Fibroblast of villous mesenchyme (primary cell): ENCODE measurements at regions not wholly inside any gene's neighbourhood (a gene's known extent, or its start where the extent isn't known, plus 50 kb on each side); places are given as distances from the start of the nearest gene placed in this dataset.

Experiments used
- DNase-seq: peaks from one replicate; pipeline ENCODE4 v3.0.0-alpha.2; 2010; ENCODE audit warnings: low read depth
- H3K4me3 ChIP-seq: 2 replicates; pipeline ENCODE4 v1.5.1; 2011; ENCODE audit warnings: low read depth, mild to moderate bottlenecking, low read length
- CTCF ChIP-seq: IDR thresholded peaks from 2 replicates; pipeline ENCODE4 v1.5.1; 2012; ENCODE audit warnings: low read depth, mild to moderate bottlenecking, low read length; ENCODE audit not compliant: insufficient read depth

GRCh38 chr9:109908459-109909390, 128.7 kb downstream of the PALM2AKAP2 start:
- no peak for TF ChIP-seq CTCF
- H3K4me3 ChIP-seq = no peak overlapping the region
- DNase-seq = peak; percentile 95

DNA sequence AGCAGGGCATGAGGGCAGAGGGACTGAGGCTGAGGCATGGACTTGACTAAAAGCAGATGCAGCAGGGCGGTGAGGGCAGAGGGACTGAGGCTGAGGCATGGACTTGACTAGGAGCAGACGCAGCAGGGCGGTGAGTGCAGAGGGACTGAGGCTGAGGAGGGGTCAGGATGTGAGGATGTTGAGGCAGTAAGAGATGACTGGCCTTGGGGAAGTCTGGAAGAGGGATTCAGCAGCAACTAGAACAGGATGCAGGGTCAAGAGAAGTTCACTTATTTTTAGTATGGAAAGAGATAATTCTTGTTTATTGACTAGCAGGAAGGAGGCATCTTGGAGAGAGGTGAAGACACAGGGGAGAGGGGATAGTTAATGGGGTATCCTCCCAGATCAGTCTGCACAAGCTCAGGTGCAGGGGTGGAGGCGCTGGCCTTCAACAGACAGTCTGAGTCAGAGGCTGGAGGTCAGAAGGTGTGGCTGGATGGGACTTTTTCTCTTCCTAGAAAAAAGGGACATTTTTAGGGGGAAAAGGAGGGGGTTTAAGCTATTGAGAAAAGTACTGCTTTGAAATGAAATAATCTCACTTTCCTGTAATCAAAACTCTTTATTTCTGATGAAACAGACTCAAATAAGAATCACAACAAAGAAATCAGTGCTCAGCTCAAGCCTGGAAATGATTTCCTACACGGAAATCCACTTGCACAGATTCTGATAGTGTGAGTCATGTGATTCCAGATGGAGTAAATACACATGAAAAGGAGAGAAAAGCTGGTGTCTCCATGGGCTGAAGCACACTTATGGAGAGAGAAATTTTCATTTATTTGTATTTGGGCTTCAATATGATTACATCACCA, 130.9 kb downstream of the PALM2AKAP2 start:
- no peak overlapping the region for H3K4me3 ChIP-seq
- peak; percentile 80 for DNase-seq
- TF ChIP-seq CTCF = no peak

DNA sequence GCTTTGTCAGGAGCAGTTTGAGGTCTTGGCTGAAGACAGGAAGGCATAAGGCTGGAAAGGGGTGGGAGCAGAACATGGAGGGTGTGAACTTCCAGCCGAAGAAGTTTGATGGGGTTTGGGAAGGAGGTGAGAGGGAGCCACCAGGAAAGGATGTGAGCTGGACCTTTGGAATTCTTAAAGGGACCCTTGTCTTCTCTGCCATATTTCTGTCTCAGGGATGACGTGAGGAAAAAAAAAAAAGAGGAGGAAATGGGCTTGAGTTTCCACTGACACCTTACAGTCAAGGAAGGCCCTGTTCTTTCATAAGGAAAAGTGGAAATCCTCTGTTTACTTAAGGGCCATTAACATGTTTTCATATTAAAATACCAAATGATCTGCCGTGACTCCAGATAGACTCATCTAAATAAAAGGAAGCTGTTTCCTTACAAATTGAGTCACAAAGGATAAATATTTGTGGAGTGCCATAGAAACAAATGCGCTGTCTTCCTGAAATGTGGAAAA, 132.1 kb downstream of the PALM2AKAP2 start:
- TF ChIP-seq CTCF = no peak
- DNase-seq = peak; percentile 66
- no peak overlapping the region for H3K4me3 ChIP-seq

DNA sequence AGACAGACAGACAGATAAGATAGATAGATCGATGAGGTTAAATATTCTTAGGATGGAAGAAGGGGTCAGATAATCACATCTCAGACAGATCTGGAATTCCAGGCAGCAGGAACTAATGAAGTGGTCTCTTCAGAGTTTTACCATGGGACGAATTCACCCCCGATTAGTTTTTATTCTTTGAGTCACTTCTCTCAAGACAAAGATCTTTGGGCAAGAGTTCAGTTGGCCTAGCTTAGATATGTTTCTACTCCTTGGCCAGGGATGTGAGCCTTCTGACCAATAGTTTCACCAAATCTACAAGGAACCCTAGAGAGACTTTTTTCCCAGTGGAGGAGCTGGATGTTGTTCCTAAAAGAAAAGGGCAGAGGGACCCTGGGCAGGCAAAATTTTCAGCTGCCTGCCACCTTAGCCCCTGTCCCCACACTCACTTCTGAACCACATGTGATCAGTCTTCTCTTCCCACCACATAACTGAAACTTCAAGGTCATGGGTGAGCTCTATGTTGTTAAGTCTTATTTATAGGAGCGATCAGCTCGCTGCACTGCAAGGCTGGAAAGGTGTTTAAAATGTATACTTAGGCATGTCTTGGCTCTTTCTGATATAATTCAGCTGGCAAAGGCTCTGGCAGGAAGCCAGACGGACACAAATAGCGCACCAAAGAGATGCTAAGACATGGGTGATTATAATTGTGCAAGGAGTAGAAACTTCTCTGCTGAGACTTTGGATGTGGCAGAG, 132.9 kb downstream of the PALM2AKAP2 start:
- H3K4me3 ChIP-seq = no peak overlapping the region
- TF ChIP-seq CTCF = no peak
- peak; percentile 68 for DNase-seq

DNA sequence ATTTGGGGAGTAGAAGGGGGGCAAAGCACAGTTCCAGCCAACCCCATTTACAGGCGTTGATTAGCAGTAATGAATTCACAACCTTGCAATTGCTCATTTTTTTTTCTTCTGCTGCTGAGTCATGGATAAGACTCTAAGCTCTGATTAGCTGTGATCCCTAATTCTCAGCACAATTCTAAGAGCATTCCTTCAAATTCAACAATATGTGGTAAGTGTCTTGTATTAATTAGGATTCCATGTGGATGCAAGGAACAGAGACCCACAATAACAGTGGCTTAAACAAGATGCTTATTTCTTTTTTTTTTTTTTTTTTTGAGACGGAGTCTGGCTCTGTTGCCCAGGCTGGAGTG, 133.4 kb downstream of the PALM2AKAP2 start:
- TF ChIP-seq CTCF = no peak
- H3K4me3 ChIP-seq = no peak overlapping the region
- DNase-seq = no peak

- peak; percentile 93 for DNase-seq
- no peak for TF ChIP-seq CTCF
- no peak overlapping the region for H3K4me3 ChIP-seq
Measured at GRCh38 chr9:109914280-109915027, 134.5 kb downstream of the PALM2AKAP2 start.
